Activated T-helper 2 cell treated with anti-CD3 and anti-CD28 coated beads, Interferon-gamma antibody, Interleukin-2, Interleukin-4, amounts not matched to agents 10 μg/mL and 5 μg/mL and 100 μg/mL, durations not matched to agents 14 hours and 24 hours and 36 hours (primary cell): ENCODE measurements at regions not wholly inside any gene's neighbourhood (a gene's known extent, or its start where the extent isn't known, plus 50 kb on each side); places are given as distances from the start of the nearest gene placed in this dataset.

Experiments used
- DNase-seq: peaks from one replicate; pipeline ENCODE4 v3.0.0; 2021; ENCODE audit warnings: low spot score
- H3K27ac Mint-ChIP-seq: one replicate; pipeline ENCODE4 v1.8.0; 2021; ENCODE audit warnings: mixed read lengths
- H3K27me3 Mint-ChIP-seq: one replicate; pipeline ENCODE4 v1.8.0; 2021; ENCODE audit warnings: low read depth, mixed read lengths
- H3K36me3 Mint-ChIP-seq: one replicate; pipeline ENCODE4 v1.8.0; 2021; ENCODE audit warnings: low read depth, mixed read lengths
- H3K4me1 Mint-ChIP-seq: one replicate; pipeline ENCODE4 v1.8.0; 2021; ENCODE audit warnings: low read depth, mixed read lengths
- H3K4me3 Mint-ChIP-seq: one replicate; pipeline ENCODE4 v1.8.0; 2021; ENCODE audit warnings: low read depth, mild to moderate bottlenecking, moderate library complexity, mixed read lengths
- H3K9me3 Mint-ChIP-seq: one replicate; pipeline ENCODE4 v1.8.0; 2021; ENCODE audit warnings: mixed read lengths
- intact Hi-C: fragments of 100-400 bp; cut with micrococcal nuclease; formaldehyde crosslinking; loops from one replicate; pipeline ENCODE4 v1.15.1; 2023

- DNase-seq = no peak
- H3K4me1 Mint-ChIP-seq = no peaks in the 10 kb centered on the region
- no peaks in the 10 kb centered on the region for H3K9me3 Mint-ChIP-seq
- H3K36me3 Mint-ChIP-seq = no peaks in the 10 kb centered on the region
- intact Hi-C loops = no loop called here
- no peak overlapping the region for H3K4me3 Mint-ChIP-seq
- H3K27me3 Mint-ChIP-seq = no peaks in the 10 kb centered on the region
- no peak overlapping the region for H3K27ac Mint-ChIP-seq
Measured at GRCh38 chr9:81532251-81532650, 157.1 kb downstream of the TLE1 start.

GRCh38 chr9:81531511-81531910, 157.8 kb downstream of the TLE1 start:
- no peaks in the 10 kb centered on the region for H3K9me3 Mint-ChIP-seq
- intact Hi-C loops = no loop called here
- no peaks in the 10 kb centered on the region for H3K4me1 Mint-ChIP-seq
- H3K4me3 Mint-ChIP-seq = no peak overlapping the region
- no peaks in the 10 kb centered on the region for H3K27me3 Mint-ChIP-seq
- no peak overlapping the region for H3K27ac Mint-ChIP-seq
- H3K36me3 Mint-ChIP-seq = no peaks in the 10 kb centered on the region
- no peak for DNase-seq

GRCh38 chr9:81530846-81531245, 158.5 kb downstream of the TLE1 start:
- DNase-seq = no peak
- H3K36me3 Mint-ChIP-seq = no peaks in the 10 kb centered on the region
- no peak overlapping the region for H3K4me3 Mint-ChIP-seq
- H3K9me3 Mint-ChIP-seq = no peaks in the 10 kb centered on the region
- no peaks in the 10 kb centered on the region for H3K4me1 Mint-ChIP-seq
- H3K27ac Mint-ChIP-seq = no peak overlapping the region
- no peaks in the 10 kb centered on the region for H3K27me3 Mint-ChIP-seq
- intact Hi-C loops = no loop called here

- no peaks in the 10 kb centered on the region for H3K36me3 Mint-ChIP-seq
- no peaks in the 10 kb centered on the region for H3K4me1 Mint-ChIP-seq
- H3K4me3 Mint-ChIP-seq = no peak overlapping the region
- H3K9me3 Mint-ChIP-seq = no peaks in the 10 kb centered on the region
- H3K27ac Mint-ChIP-seq = no peak overlapping the region
- no peaks in the 10 kb centered on the region for H3K27me3 Mint-ChIP-seq
- no peak for DNase-seq
- intact Hi-C loops = no loop called here
Measured at GRCh38 chr9:81530310-81530810, 159.0 kb downstream of the TLE1 start.

- Mint-ChIP-seq H3K4me1 (no peaks in the 10 kb centered on the region), H3K9me3 (no peaks in the 10 kb centered on the region), H3K27ac (no peak overlapping the region), H3K36me3 (no peaks in the 10 kb centered on the region), H3K4me3 (no peak overlapping the region), H3K27me3 (no peaks in the 10 kb centered on the region)
- intact Hi-C loops = no loop called here
- DNase-seq = no peak
Measured at GRCh38 chr9:81529556-81530193, 159.7 kb downstream of the TLE1 start.

GRCh38 chr9:81526587-81526986, 162.8 kb downstream of the TLE1 start:
- Mint-ChIP-seq H3K4me3 (no peak overlapping the region), H3K9me3 (no peaks in the 10 kb centered on the region), H3K27me3 (no peaks in the 10 kb centered on the region), H3K27ac (no peak overlapping the region), H3K4me1 (no peaks in the 10 kb centered on the region), H3K36me3 (no peaks in the 10 kb centered on the region)
- no peak for DNase-seq
- intact Hi-C loops = no loop called here

GRCh38 chr9:81522716-81523551, 166.4 kb downstream of the TLE1 start:
- H3K36me3 Mint-ChIP-seq = no peaks in the 10 kb centered on the region
- H3K27ac Mint-ChIP-seq = no peak overlapping the region
- H3K4me3 Mint-ChIP-seq = no peak overlapping the region
- no peaks in the 10 kb centered on the region for H3K27me3 Mint-ChIP-seq
- intact Hi-C loops = no loop called here
- no peaks in the 10 kb centered on the region for H3K9me3 Mint-ChIP-seq
- DNase-seq = no peak
- H3K4me1 Mint-ChIP-seq = no peaks in the 10 kb centered on the region

GRCh38 chr9:81521892-81522291, 167.5 kb downstream of the TLE1 start:
- H3K4me3 Mint-ChIP-seq = no peak overlapping the region
- DNase-seq = no peak
- intact Hi-C loops = no loop called here
- H3K4me1 Mint-ChIP-seq = no peaks in the 10 kb centered on the region
- no peaks in the 10 kb centered on the region for H3K36me3 Mint-ChIP-seq
- no peak overlapping the region for H3K27ac Mint-ChIP-seq
- no peaks in the 10 kb centered on the region for H3K27me3 Mint-ChIP-seq
- H3K9me3 Mint-ChIP-seq = no peaks in the 10 kb centered on the region

- no peak overlapping the region for H3K4me3 Mint-ChIP-seq
- no peaks in the 10 kb centered on the region for H3K27me3 Mint-ChIP-seq
- H3K9me3 Mint-ChIP-seq = peaks cover 6% of the 10 kb centered on the region
- no peaks in the 10 kb centered on the region for H3K4me1 Mint-ChIP-seq
- no peak overlapping the region for H3K27ac Mint-ChIP-seq
- H3K36me3 Mint-ChIP-seq = no peaks in the 10 kb centered on the region
- intact Hi-C loops = no loop called here
- no peak for DNase-seq
Measured at GRCh38 chr9:81519816-81520495, 169.4 kb downstream of the TLE1 start.

GRCh38 chr9:81517954-81518353, 171.4 kb downstream of the TLE1 start:
- intact Hi-C loops = no loop called here
- no peak overlapping the region for H3K4me3 Mint-ChIP-seq
- DNase-seq = no peak
- no peak overlapping the region for H3K27ac Mint-ChIP-seq
- H3K36me3 Mint-ChIP-seq = no peaks in the 10 kb centered on the region
- no peaks in the 10 kb centered on the region for H3K27me3 Mint-ChIP-seq
- H3K9me3 Mint-ChIP-seq = peaks cover 6% of the 10 kb centered on the region
- no peaks in the 10 kb centered on the region for H3K4me1 Mint-ChIP-seq

GRCh38 chr9:81513059-81513458, 176.3 kb downstream of the TLE1 start:
- peaks cover 15% of the 10 kb centered on the region for H3K9me3 Mint-ChIP-seq
- H3K27ac Mint-ChIP-seq = no peak overlapping the region
- H3K4me3 Mint-ChIP-seq = no peak overlapping the region
- intact Hi-C loops = no loop called here
- no peaks in the 10 kb centered on the region for H3K36me3 Mint-ChIP-seq
- DNase-seq = no peak
- no peaks in the 10 kb centered on the region for H3K27me3 Mint-ChIP-seq
- H3K4me1 Mint-ChIP-seq = no peaks in the 10 kb centered on the region

- peaks cover 15% of the 10 kb centered on the region for H3K9me3 Mint-ChIP-seq
- intact Hi-C loops = no loop called here
- H3K4me3 Mint-ChIP-seq = no peak overlapping the region
- no peaks in the 10 kb centered on the region for H3K4me1 Mint-ChIP-seq
- no peaks in the 10 kb centered on the region for H3K36me3 Mint-ChIP-seq
- H3K27me3 Mint-ChIP-seq = no peaks in the 10 kb centered on the region
- no peak for DNase-seq
- H3K27ac Mint-ChIP-seq = no peak overlapping the region
Measured at GRCh38 chr9:81512641-81513040, 176.7 kb downstream of the TLE1 start.

GRCh38 chr9:81508476-81508875, 180.9 kb downstream of the TLE1 start:
- no peak overlapping the region for H3K27ac Mint-ChIP-seq
- no peaks in the 10 kb centered on the region for H3K4me1 Mint-ChIP-seq
- peaks cover 9% of the 10 kb centered on the region for H3K9me3 Mint-ChIP-seq
- no peaks in the 10 kb centered on the region for H3K36me3 Mint-ChIP-seq
- intact Hi-C loops = no loop called here
- no peaks in the 10 kb centered on the region for H3K27me3 Mint-ChIP-seq
- no peak overlapping the region for H3K4me3 Mint-ChIP-seq
- DNase-seq = no peak
